Cardiac muscle cell (in vitro differentiated cells and primary cell): ENCODE measurements at regions not wholly inside any gene's neighbourhood (a gene's known extent, or its start where the extent isn't known, plus 50 kb on each side); places are given as distances from the start of the nearest gene placed in this dataset.

Source experiments
- DNase-seq, 2 donors: peaks; one replicate each; pipeline versions ENCODE4 v3.0.0 to v3.0.0-alpha.2; 2010 to 2017; ENCODE audit warnings: low read depth in 1 of 2, low spot score in 1 of 2
- H3K27ac ChIP-seq: fragments of 200-600 bp; sonication (generic); 2 replicates; pipeline ENCODE4 v1.5.1; 2016
- H3K27me3 ChIP-seq: fragments of 200-600 bp; sonication (generic); 2 replicates; pipeline ENCODE4 v1.6.0; 2016; ENCODE audit warnings: control low read depth
- H3K36me3 ChIP-seq: fragments of 200-600 bp; sonication (generic); 2 replicates; pipeline ENCODE4 v1.5.1; 2016; ENCODE audit warnings: control low read depth
- H3K4me1 ChIP-seq: fragments of 200-600 bp; sonication (generic); 2 replicates; pipeline ENCODE4 v1.8.1; 2017; ENCODE audit warnings: low read depth, mild to moderate bottlenecking, mixed run types
- H3K4me3 ChIP-seq: fragments of 200-600 bp; sonication (generic); 2 replicates; pipeline ENCODE4 v1.5.1; 2016; ENCODE audit warnings: mild to moderate bottlenecking
- H3K9me3 ChIP-seq: fragments of 200-600 bp; sonication (generic); 2 replicates; pipeline ENCODE4 v1.5.1; 2017; ENCODE audit warnings: low read depth, mild to moderate bottlenecking, control low read depth
- TF ChIP-seq, protein P1 (sequence below): IDR thresholded peaks from 2 replicates; pipeline ENCODE4 v1.5.1; 2012; ENCODE audit warnings: low read depth, mild to moderate bottlenecking, low read length

DNA sequence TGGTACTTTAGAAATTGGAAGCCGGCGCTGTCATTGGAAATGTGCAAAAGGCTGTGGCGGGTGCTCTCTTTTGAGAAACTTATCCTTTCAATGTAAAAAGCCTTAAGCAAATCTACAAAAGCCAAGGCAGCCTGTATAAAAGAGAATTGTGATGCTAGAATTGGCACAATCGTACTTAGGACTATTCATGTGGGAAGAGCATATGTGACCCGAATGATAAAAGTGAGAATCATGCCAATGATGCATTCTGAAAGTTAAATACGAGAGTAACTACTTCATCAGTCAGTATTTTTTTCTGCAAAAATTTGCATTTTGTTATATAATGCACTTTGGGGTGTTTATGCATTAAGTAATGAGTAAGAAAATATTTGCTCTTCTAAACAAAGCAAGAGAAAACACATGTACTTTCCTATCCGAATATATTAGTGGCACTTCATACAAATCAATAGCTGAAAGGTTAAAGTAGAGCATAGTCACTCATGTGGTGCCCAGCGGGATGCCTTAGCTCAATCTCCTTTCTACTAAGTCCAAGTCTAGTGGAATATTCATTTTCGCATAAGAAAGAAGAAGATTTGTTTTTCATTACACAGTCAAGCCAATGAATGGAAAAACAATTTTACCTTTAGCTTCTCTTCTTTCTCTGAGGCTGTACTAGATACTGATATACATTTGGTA lies 1256.6 kb upstream of the B3GALT2 start:
- DNase-seq = no peak
- TF ChIP-seq, protein P1, sequence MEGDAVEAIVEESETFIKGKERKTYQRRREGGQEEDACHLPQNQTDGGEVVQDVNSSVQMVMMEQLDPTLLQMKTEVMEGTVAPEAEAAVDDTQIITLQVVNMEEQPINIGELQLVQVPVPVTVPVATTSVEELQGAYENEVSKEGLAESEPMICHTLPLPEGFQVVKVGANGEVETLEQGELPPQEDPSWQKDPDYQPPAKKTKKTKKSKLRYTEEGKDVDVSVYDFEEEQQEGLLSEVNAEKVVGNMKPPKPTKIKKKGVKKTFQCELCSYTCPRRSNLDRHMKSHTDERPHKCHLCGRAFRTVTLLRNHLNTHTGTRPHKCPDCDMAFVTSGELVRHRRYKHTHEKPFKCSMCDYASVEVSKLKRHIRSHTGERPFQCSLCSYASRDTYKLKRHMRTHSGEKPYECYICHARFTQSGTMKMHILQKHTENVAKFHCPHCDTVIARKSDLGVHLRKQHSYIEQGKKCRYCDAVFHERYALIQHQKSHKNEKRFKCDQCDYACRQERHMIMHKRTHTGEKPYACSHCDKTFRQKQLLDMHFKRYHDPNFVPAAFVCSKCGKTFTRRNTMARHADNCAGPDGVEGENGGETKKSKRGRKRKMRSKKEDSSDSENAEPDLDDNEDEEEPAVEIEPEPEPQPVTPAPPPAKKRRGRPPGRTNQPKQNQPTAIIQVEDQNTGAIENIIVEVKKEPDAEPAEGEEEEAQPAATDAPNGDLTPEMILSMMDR = no peak
- Histone ChIP-seq H3K4me1 (no peaks in the 10 kb centered on the region), H3K36me3 (no peaks in the 10 kb centered on the region), H3K4me3 (no peak overlapping the region), H3K27me3 (no peaks in the 10 kb centered on the region), H3K27ac (no peak overlapping the region), H3K9me3 (no peaks in the 10 kb centered on the region)

DNA sequence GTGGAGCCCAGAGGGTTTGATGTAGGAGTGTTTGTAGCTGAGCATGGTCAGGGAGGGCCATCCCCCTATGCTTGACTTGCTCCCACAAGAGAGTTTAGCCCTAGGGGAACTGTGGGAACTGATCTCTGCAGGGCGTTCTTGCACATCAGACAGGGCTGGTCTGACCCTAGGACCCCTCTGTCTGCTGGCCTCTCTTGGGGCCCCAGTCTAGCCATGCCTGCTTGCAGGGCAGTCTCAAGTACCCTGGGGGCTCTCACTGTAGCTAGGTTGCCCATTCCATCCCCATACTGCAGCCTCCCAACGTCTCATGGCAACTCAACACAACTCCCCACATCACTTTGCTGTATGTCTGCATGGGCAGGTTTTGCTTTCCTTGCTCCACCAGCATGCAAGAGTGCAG lies 1250.7 kb upstream of the B3GALT2 start:
- H3K4me1 ChIP-seq = no peaks in the 10 kb centered on the region
- no peaks in the 10 kb centered on the region for H3K27me3 ChIP-seq
- no peaks in the 10 kb centered on the region for H3K9me3 ChIP-seq
- H3K27ac ChIP-seq = no peak overlapping the region
- H3K36me3 ChIP-seq = no peaks in the 10 kb centered on the region
- no peak overlapping the region for H3K4me3 ChIP-seq
- DNase-seq = no peak
- TF ChIP-seq, protein P1 = no peak

DNA sequence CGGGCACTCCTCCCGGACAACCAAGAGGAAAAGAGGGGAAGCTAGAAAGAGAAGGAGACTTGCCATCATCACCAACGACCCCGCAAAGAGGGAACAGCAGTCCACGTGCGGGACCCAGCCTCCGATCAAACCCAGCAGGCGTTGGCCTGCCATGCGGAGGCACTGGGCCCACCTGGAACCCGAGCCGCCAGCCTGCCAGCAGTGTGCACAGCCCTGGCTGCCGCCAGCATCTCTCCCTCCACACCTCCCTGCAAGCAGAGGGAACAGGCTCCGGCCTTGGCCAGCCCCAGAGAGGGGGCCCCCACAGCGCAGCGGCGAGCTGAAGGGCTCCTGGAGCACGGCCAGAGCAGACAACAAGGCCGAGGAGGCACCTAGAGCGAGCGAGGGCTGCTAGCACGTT lies 1244.7 kb upstream of the B3GALT2 start:
- TF ChIP-seq, protein P1 = no peak
- H3K4me1 ChIP-seq = no peaks in the 10 kb centered on the region

DNA sequence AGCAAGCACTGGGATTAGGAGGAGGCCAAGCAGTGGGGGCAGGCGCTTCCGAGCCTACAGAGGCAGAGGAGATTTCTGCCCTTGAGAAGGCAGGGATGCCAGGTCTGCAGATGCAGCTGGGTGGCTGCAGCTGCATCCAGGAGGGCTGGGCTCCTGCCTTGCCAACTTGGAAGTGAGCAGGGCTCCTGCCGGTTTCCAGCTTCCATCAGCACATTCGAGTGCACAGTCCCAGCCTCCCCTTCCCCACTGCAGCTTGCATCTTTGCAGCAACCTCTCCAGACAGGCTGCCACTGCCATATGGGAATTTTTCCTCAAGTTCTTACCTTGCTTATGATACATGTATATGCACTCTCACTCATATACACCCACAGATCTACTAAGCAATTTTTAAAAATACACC lies 1234.3 kb upstream of the B3GALT2 start:
- Histone ChIP-seq H3K4me3 (no peak overlapping the region), H3K9me3 (no peaks in the 10 kb centered on the region), H3K36me3 (no peaks in the 10 kb centered on the region), H3K4me1 (no peaks in the 10 kb centered on the region), H3K27me3 (no peaks in the 10 kb centered on the region), H3K27ac (no peak overlapping the region)
- TF ChIP-seq, protein P1 = no peak
- DNase-seq = no peak

More for the DNA sequence above, 1244.7 kb upstream of the B3GALT2 start:
- H3K4me3 ChIP-seq = no peak overlapping the region
- no peak for DNase-seq
- no peaks in the 10 kb centered on the region for H3K36me3 ChIP-seq
- no peaks in the 10 kb centered on the region for H3K27me3 ChIP-seq
- no peak overlapping the region for H3K27ac ChIP-seq
- no peaks in the 10 kb centered on the region for H3K9me3 ChIP-seq

DNA sequence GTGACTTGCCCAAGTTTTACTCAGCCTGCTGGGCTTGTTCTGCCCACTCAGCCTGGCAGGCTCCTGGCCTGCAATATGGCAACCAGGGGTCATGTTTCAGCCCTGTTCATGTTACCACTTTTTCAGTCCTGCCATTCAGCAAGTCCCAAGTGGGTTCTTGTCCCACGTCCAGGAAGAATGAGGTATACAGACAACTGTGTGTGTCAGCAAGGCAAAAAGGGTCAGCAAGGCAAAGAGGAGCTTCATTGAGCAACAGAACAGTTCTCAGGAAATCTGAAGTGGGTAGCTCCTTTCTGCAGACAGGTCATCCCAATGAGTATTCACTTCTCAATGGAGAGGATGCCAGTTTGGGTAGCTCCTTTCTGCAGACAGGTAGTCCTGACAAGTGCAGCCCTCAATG lies 1233.3 kb upstream of the B3GALT2 start:
- Histone ChIP-seq H3K4me3 (no peak overlapping the region), H3K4me1 (no peaks in the 10 kb centered on the region), H3K9me3 (no peaks in the 10 kb centered on the region), H3K36me3 (no peaks in the 10 kb centered on the region), H3K27me3 (no peaks in the 10 kb centered on the region), H3K27ac (no peak overlapping the region)
- no peak for DNase-seq
- TF ChIP-seq, protein P1 = no peak
